ENCODE measurements at regions not wholly inside any gene's neighbourhood (a gene's known extent, or its start where the extent isn't known, plus 50 kb on each side); places are given as distances from the start of the nearest gene placed in this dataset.
"Not testable (repeated sequence)": the region's sequence is repeated elsewhere in the genome, so short reads cannot be mapped to it uniquely, and the experiment has no call there.

GRCh38 chr17:74140282-74140681 is 63.2 kb upstream of the RPL38 start:
- Histone ChIP-seq H3K9me3 (ENCODE audit: control insufficient read depth in 4 of 4, insufficient read depth in 3 of 4, low read length in 3 of 4) (peaks cover 0 to 9% (median 5%) of the 10 kb centered on the region in 4 donors), H3K4me1 (ENCODE audit: control insufficient read depth in 5 of 5, insufficient read depth in 5 of 5, low read length in 5 of 5) (no peaks in the 10 kb centered on the region), H3K36me3 (ENCODE audit: control insufficient read depth in 4 of 4, insufficient read depth in 4 of 4, low read length in 4 of 4) (no peaks in the 10 kb centered on the region), H3K27ac (ENCODE audit: low read depth in 1 of 2, low read length in 1 of 2) (no peak overlapping the region), H3K27me3 (ENCODE audit: control insufficient read depth in 3 of 3, insufficient read depth in 3 of 3, low read length in 2 of 3) (no peaks in the 10 kb centered on the region), H3K4me3 (no peak overlapping the region), H3K9ac (ENCODE audit: insufficient read depth in 1 of 2, low read length in 2 of 2) (no peak overlapping the region)
- 88 to 92% methylated on average over 3 of the region's 3 CpGs for WGBS, 2 donors
- no peak for TF ChIP-seq CTCF (IDR thresholded peaks at IDR 0.05; ENCODE audit: control extremely low read depth, extremely low read depth)
- no peak for DNase-seq
- ATAC-seq (ENCODE audit: insufficient read depth, low FRiP score) = no peak

DNA sequence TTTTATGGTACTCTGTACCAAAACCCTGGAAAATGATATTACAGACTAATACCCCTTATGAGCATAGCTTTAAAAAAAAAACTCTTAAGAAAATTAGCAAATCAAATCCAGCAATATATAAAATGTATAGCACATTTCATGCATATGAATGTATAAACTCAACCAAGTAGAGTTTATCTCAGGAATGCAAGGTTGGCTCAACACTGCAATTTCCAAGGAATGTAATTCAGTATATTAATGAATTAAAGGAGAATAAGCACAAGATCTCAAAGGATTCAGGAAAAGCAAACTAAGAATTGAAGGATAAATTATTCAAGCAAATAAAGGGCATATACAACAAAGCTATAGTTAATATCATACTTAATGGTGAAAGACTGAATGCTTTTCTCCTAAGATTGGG is 61.9 kb upstream of the RPL38 start:
- no peaks in the 10 kb centered on the region for H3K4me1 ChIP-seq (ENCODE audit: control insufficient read depth in 5 of 5, insufficient read depth in 5 of 5, low read length in 5 of 5)
- ATAC-seq (ENCODE audit: insufficient read depth, low FRiP score) = no peak
- DNase-seq = no peak
- H3K9me3 ChIP-seq (ENCODE audit: control insufficient read depth in 4 of 4, insufficient read depth in 3 of 4, low read length in 3 of 4) = peaks cover 0 to 11% (median 5%) of the 10 kb centered on the region in 4 donors
- H3K27ac ChIP-seq (ENCODE audit: low read depth in 1 of 2, low read length in 1 of 2) = no peak overlapping the region
- no peak for TF ChIP-seq CTCF (IDR thresholded peaks at IDR 0.05; ENCODE audit: control extremely low read depth, extremely low read depth)
- no peak overlapping the region for H3K9ac ChIP-seq (ENCODE audit: insufficient read depth in 1 of 2, low read length in 2 of 2)
- no peaks in the 10 kb centered on the region for H3K27me3 ChIP-seq (ENCODE audit: control insufficient read depth in 3 of 3, insufficient read depth in 3 of 3, low read length in 2 of 3)
- H3K36me3 ChIP-seq (ENCODE audit: control insufficient read depth in 4 of 4, insufficient read depth in 4 of 4, low read length in 4 of 4) = no peaks in the 10 kb centered on the region
- no peak overlapping the region for H3K4me3 ChIP-seq

DNA sequence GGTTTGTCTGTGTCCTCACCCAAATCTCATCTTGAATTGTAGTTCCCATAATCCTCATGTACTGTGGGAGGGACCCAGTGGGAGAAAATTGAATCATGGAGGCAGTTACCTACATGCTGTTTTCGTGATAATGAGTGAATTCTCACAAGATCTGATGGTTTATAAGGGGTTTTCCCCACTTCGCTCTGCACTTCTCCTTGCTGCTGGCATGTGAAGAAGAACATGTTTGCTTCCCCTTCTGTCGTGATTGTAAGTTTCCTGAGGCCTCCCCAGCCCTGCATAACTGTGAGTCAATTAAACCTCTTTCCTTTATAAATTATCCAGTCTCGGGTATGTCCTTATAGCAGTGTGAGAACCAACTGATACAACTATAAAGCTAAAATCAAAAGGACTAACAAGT is 60.2 kb upstream of the RPL38 start:
- H3K4me3 ChIP-seq; ATAC-seq (ENCODE audit: insufficient read depth, low FRiP score); H3K27me3 ChIP-seq (ENCODE audit: control insufficient read depth in 3 of 3, insufficient read depth in 3 of 3, low read length in 2 of 3); H3K9ac ChIP-seq (ENCODE audit: insufficient read depth in 1 of 2, low read length in 2 of 2); H3K27ac ChIP-seq (ENCODE audit: low read depth in 1 of 2, low read length in 1 of 2); H3K4me1 ChIP-seq (ENCODE audit: control insufficient read depth in 5 of 5, insufficient read depth in 5 of 5, low read length in 5 of 5); H3K36me3 ChIP-seq (ENCODE audit: control insufficient read depth in 4 of 4, insufficient read depth in 4 of 4, low read length in 4 of 4); DNase-seq: not testable (repeated sequence)
- 77 to 86% methylated on average over 4 of the region's 4 CpGs for WGBS, 2 donors
- peaks cover 0 to 11% (median 5%) of the 10 kb centered on the region in 4 donors for H3K9me3 ChIP-seq (ENCODE audit: control insufficient read depth in 4 of 4, insufficient read depth in 3 of 4, low read length in 3 of 4)

DNA sequence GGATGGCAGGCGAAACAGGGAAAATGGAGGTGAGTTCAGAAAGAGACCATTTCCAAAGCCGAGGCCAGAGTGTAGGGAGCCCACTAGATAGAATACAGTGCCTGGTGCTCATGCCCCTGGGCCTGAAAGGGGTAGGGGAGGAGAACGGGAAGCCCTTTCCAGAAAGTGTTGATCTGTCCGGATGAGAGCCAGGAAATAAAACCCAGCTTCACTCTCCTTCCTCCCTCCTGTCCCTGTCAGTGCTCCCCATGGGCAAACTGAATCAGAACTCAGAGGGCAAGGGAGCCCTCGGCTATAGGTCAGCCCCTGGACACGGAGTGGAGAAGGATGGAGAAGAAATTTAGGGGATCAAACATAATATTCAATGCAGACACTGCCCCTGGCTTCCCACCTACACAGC is 57.7 kb upstream of the RPL38 start:
- Histone ChIP-seq H3K27ac (ENCODE audit: low read depth in 1 of 2, low read length in 1 of 2) (no peak overlapping the region), H3K9me3 (ENCODE audit: control insufficient read depth in 4 of 4, insufficient read depth in 3 of 4, low read length in 3 of 4) (peaks cover 0 to 9% (median 5%) of the 10 kb centered on the region in 4 donors), H3K9ac (ENCODE audit: insufficient read depth in 1 of 2, low read length in 2 of 2) (no peak overlapping the region), H3K27me3 (ENCODE audit: control insufficient read depth in 3 of 3, insufficient read depth in 3 of 3, low read length in 2 of 3) (no peaks in the 10 kb centered on the region), H3K4me3 (no peak overlapping the region), H3K4me1 (ENCODE audit: control insufficient read depth in 5 of 5, insufficient read depth in 5 of 5, low read length in 5 of 5) (no peaks in the 10 kb centered on the region), H3K36me3 (ENCODE audit: control insufficient read depth in 4 of 4, insufficient read depth in 4 of 4, low read length in 4 of 4) (no peaks in the 10 kb centered on the region)
- DNase-seq = no peak
- no peak for TF ChIP-seq CTCF (IDR thresholded peaks at IDR 0.05; ENCODE audit: control extremely low read depth, extremely low read depth)
- no peak for ATAC-seq (ENCODE audit: insufficient read depth, low FRiP score)
- 60 to 72% methylated on average over 6 of the region's 6 CpGs for WGBS, 2 donors

Data from lung (tissue), 11 donors.